ENCODE measurements at regions not wholly inside any gene's neighbourhood (a gene's known extent, or its start where the extent isn't known, plus 50 kb on each side); places are given as distances from the start of the nearest gene placed in this dataset.
A peak's percentile ranks its signal among the peaks of the same experiment; 100 is the strongest.

DNA sequence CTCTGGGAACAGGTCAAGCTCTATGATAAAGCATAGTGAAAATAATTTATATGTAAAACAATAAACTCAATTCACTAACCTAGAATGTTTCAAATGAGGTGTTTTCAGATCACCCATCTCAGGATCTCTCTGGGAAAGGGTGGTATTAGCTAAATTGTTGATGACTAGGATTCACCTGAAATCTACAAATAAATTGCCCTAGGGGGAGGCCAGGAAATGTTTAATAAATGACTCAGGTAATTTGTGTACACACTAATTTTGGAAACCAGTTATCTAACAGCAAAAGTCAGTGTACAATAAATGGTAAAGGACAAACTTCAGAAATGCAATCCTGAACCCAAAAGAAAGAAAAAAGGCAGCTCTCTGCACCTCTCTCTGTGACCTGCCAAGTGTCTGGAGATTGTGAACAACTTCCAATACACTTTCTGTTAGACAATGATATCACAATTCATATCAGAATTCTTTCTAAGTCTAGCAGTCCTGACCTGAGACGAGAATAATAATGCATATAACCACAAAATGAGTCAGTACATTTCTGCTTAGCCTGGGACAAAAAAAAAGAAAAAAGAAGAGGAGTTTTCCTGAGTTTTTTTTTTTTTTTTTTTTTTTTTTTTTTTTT, 760.0 kb downstream of the EPHA4 start:
- Histone ChIP-seq H3K4me3 (ENCODE audit: low read length) (peak overlapping the region; percentile 24; the same call in 1 of the 2 replicates), H3K4me2 (ENCODE audit: low read length) (peak overlapping the region; percentile 78)

DNA sequence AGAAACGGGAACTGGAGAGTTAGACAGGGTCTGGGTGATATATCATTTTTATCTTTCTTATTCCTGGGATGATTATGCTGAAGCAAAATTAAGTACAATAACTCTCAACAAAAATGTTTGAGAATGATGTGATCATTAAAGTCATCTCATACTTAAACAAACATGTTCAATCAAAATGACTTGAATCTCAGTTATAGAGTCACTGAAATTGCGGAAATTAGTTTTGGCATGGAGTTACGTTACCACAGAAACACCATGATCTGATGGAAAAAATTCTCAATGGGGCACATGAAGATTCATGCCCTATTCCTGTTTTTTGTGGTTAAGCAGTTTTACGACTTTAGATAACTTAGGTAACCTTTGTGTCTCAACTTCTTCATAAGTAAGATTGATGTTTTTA, 757.7 kb downstream of the EPHA4 start:
- POLR2A ChIA-PET (ENCODE audit: unreplicated experiment), result no interaction called here
- DNase-seq (no peak), ATAC-seq (no peak)
- H3K9me3 ChIP-seq (ENCODE audit: low read length), result no peaks in the 10 kb centered on the region
- no peaks in the 10 kb centered on the region for H3K79me2 ChIP-seq (ENCODE audit: low read length)
- H3K27ac ChIP-seq (ENCODE audit: low read length), result no peak overlapping the region
- H3K4me1 ChIP-seq (ENCODE audit: insufficient read depth, low read length), result peaks cover 30% of the 10 kb centered on the region
- H3K9ac ChIP-seq (ENCODE audit: low read length), result no peak overlapping the region
- H3K27me3 ChIP-seq (ENCODE audit: low read length), result no peaks in the 10 kb centered on the region
- H4K20me1 ChIP-seq (ENCODE audit: low read length), result no peaks in the 10 kb centered on the region
- no peak overlapping the region for H3K4me3 ChIP-seq (ENCODE audit: low read length)
- peaks cover 5% of the 10 kb centered on the region for H3F3A ChIP-seq (ENCODE audit: low read length, unreplicated experiment)
- H3K9me2 ChIP-seq (replicated peaks; ENCODE audit: low read length), result no peaks in the 10 kb centered on the region
- CTCF ChIA-PET, result no interaction called here
- no TSS peak for BruUV-seq (replicated peaks)
- TF ChIP-seq EZH2phosphoT487 (IDR thresholded peaks at IDR 0.05; ENCODE audit: borderline replicate concordance, low read length) (no peak), EZH2 (IDR thresholded peaks at IDR 0.05; ENCODE audit: low read length, unreplicated experiment) (no peak)
- TF ChIP-seq, protein P1, sequence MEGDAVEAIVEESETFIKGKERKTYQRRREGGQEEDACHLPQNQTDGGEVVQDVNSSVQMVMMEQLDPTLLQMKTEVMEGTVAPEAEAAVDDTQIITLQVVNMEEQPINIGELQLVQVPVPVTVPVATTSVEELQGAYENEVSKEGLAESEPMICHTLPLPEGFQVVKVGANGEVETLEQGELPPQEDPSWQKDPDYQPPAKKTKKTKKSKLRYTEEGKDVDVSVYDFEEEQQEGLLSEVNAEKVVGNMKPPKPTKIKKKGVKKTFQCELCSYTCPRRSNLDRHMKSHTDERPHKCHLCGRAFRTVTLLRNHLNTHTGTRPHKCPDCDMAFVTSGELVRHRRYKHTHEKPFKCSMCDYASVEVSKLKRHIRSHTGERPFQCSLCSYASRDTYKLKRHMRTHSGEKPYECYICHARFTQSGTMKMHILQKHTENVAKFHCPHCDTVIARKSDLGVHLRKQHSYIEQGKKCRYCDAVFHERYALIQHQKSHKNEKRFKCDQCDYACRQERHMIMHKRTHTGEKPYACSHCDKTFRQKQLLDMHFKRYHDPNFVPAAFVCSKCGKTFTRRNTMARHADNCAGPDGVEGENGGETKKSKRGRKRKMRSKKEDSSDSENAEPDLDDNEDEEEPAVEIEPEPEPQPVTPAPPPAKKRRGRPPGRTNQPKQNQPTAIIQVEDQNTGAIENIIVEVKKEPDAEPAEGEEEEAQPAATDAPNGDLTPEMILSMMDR (conservative IDR thresholded peaks at IDR 0.05; ENCODE audit: low read depth, low read length), result no peak
- intact Hi-C loops (cut with micrococcal nuclease), result no loop called here
- no peak overlapping the region for H2AFZ ChIP-seq (ENCODE audit: low read length)
- no peak overlapping the region for H3K4me2 ChIP-seq (ENCODE audit: low read length)
- H3K36me3 ChIP-seq (ENCODE audit: low read depth, low read length), result no peaks in the 10 kb centered on the region

More for the DNA sequence above, 760.0 kb downstream of the EPHA4 start:
- Histone ChIP-seq H3K27me3 (ENCODE audit: low read length) (no peaks in the 10 kb centered on the region), H3K9ac (ENCODE audit: low read length) (peak overlapping the region; percentile 45), H3K9me3 (ENCODE audit: low read length) (no peaks in the 10 kb centered on the region), H3K4me1 (ENCODE audit: insufficient read depth, low read length) (peaks cover 30% of the 10 kb centered on the region), H4K20me1 (ENCODE audit: low read length) (no peaks in the 10 kb centered on the region), H2AFZ (ENCODE audit: low read length) (no peak overlapping the region), H3F3A (ENCODE audit: low read length, unreplicated experiment) (peaks cover 5% of the 10 kb centered on the region), H3K27ac (ENCODE audit: low read length) (peak overlapping the region; percentile 85), H3K79me2 (ENCODE audit: low read length) (no peaks in the 10 kb centered on the region), H3K9me2 (replicated peaks; ENCODE audit: low read length) (no peaks in the 10 kb centered on the region), H3K36me3 (ENCODE audit: low read depth, low read length) (no peaks in the 10 kb centered on the region)
- BruUV-seq (replicated peaks), result no TSS peak
- TF ChIP-seq EZH2 (IDR thresholded peaks at IDR 0.05; ENCODE audit: low read length, unreplicated experiment) (no peak), EZH2phosphoT487 (IDR thresholded peaks at IDR 0.05; ENCODE audit: borderline replicate concordance, low read length) (no peak)
- TF ChIP-seq, protein P1 (conservative IDR thresholded peaks at IDR 0.05; ENCODE audit: low read depth, low read length), result no peak
- ChIA-PET CTCF (interaction anchor here (0.6 kb wide), 2 partner anchors 200 to 291 kb away, joined by 3 to 7 read pairs; no protein-coding TSS in a partner anchor), POLR2A (ENCODE audit: unreplicated experiment) (no interaction called here)
- ATAC-seq (peak; percentile 88), DNase-seq (peak; percentile 87)
- intact Hi-C loops (cut with micrococcal nuclease), result no loop called here

DNA sequence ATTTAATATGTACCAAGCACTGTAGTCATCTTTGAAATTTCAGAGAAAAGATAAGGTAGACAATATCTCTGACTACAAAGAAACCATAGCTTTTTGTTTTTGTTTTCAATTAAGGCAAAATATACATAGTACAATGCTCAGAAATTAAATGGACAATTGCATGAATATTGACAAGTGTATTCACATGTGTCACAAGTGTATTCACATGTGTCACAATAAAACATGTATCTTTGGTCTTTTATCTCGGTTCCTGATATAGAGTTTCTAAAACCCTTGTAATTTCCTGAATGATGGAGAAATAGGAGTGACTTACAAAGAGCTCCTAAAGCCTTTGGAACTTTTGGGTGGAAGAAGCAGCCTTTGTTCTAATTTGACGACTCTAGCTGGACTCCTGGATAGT, 756.4 kb downstream of the EPHA4 start:
- DNase-seq (no peak), ATAC-seq (no peak)
- Histone ChIP-seq H3K9me2 (replicated peaks; ENCODE audit: low read length) (no peaks in the 10 kb centered on the region), H3K79me2 (ENCODE audit: low read length) (no peaks in the 10 kb centered on the region), H3F3A (ENCODE audit: low read length, unreplicated experiment) (peaks cover 5% of the 10 kb centered on the region), H3K4me2 (ENCODE audit: low read length) (no peak overlapping the region), H3K36me3 (ENCODE audit: low read depth, low read length) (no peaks in the 10 kb centered on the region), H4K20me1 (ENCODE audit: low read length) (no peaks in the 10 kb centered on the region), H3K9ac (ENCODE audit: low read length) (no peak overlapping the region), H3K27ac (ENCODE audit: low read length) (no peak overlapping the region), H3K9me3 (ENCODE audit: low read length) (no peaks in the 10 kb centered on the region), H3K27me3 (ENCODE audit: low read length) (no peaks in the 10 kb centered on the region), H3K4me3 (ENCODE audit: low read length) (no peak overlapping the region), H2AFZ (ENCODE audit: low read length) (no peak overlapping the region), H3K4me1 (ENCODE audit: insufficient read depth, low read length) (peaks cover 23% of the 10 kb centered on the region)
- intact Hi-C loops (cut with micrococcal nuclease), result no loop called here
- POLR2A ChIA-PET (ENCODE audit: unreplicated experiment), result no interaction called here
- BruUV-seq (replicated peaks), result no TSS peak
- CTCF ChIA-PET, result no interaction called here
- TF ChIP-seq EZH2phosphoT487 (IDR thresholded peaks at IDR 0.05; ENCODE audit: borderline replicate concordance, low read length), result no peak
- TF ChIP-seq, protein P1 (conservative IDR thresholded peaks at IDR 0.05; ENCODE audit: low read depth, low read length), result no peak
- no peak for TF ChIP-seq EZH2 (IDR thresholded peaks at IDR 0.05; ENCODE audit: low read length, unreplicated experiment)
